Inflammatory macrophage treated with lipopolysaccharide for 1 hour (primary cell): ENCODE measurements at regions not wholly inside any gene's neighbourhood (a gene's known extent, or its start where the extent isn't known, plus 50 kb on each side); places are given as distances from the start of the nearest gene placed in this dataset.
A peak's percentile ranks its signal among the peaks of the same experiment; 100 is the strongest.
"Not testable (repeated sequence)": the region's sequence is repeated elsewhere in the genome, so short reads cannot be mapped to it uniquely, and the experiment has no call there.

Experiments
- DNase-seq, 2 donors: peaks; one replicate each; pipeline ENCODE4 v3.0.0-alpha.2; 2020 to 2022

DNA sequence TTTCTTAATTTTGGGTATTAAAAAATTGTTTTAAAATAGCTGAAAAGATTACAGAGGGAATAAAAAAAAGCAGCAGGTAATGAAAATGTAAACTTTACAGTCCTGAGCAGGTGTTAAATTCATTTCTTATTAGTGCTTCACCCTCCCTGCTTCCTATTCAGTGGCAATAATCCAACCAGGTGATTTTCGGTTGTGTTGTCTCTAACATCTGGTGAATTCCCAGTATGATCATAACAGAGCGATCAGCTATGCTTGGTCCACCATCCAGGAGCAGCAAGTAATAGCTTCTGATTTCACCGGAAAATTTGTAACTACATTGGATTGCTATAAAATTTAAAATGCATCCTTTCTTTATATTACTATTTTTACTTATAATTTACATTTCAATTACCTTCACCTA is 673.1 kb downstream of the SOCS6 start:
- DNase-seq: no peak

DNA sequence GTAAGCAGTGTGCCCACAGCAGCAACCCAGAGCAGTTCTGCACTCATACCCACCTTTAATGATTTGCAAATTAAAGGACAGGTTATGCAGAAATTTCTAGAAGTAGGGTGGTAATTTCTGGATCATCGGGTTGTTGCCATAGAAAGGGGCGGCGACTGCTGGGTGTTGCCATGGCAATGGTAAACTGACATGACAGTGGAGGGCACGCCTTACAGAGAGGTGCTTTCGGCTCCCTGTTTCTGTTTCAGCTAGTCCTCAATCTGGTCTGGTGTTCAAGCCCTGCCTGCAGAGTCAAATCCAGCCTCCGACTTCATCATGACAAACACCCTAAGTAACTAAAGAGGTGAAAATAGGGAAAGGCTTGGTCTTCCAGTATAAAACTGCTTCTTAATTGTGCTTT is 667.7 kb downstream of the SOCS6 start:
- no peak for DNase-seq

DNA sequence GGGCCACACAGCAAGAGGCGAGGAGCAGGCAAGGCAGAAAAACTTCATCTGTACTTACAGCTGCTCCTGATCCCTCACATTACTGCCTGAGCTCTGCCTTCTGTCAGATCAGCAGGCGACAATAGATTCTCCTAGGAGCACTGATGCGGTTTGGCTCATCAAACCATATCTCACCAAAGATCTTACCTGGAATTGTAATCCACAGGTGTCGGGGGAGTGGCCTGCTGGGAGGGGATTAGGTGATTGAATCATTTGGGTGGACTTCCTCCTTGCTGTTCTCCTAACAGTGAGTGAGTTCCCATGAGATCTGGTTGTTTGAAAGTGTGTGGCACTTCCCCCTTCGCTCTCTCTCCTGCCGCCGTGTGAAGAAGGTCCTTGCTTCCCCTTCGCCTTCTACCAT is 647.3 kb downstream of the SOCS6 start:
- DNase-seq: no peak

DNA sequence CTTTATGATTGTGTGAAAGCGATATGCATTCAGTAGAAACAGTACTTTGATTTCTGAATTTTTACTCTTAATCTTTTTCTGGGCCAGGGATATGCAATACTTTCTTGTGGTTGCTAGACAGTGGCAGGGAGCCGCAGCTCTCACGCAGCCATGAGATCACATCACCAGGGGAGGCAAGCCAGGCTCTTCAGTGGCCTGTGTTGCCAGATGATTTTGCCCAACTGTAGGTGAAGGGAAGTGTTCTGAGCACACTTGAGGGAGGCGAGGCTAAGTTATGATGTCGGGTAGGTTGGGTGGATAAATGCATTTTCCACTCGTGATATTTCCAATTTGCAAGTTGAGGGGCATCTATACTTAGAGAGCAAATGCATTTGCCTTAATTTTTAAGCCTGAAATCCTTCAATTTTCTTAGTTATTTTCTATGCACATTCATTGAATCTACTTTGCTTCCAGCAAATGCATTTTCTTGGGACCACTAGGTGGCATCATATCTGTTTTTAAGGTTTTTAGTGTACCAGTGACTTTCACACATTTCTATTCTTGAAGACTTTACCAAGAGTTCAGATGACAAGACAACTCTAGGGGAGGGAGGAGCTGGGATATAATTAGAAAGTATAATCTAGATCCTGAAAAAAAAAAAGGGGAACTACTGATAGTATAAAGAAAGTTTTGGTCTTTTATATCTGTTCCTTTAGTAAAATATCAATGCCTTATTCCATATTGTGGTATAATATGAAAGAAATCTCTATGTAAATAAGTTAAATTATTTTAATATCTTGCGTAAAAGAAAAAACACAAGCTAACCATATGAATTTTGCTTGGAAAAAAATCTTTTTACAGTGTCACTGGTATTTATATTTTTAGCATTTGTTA is 643.3 kb downstream of the SOCS6 start:
- peak in 1 of 2 donors; percentile 22 for DNase-seq

DNA sequence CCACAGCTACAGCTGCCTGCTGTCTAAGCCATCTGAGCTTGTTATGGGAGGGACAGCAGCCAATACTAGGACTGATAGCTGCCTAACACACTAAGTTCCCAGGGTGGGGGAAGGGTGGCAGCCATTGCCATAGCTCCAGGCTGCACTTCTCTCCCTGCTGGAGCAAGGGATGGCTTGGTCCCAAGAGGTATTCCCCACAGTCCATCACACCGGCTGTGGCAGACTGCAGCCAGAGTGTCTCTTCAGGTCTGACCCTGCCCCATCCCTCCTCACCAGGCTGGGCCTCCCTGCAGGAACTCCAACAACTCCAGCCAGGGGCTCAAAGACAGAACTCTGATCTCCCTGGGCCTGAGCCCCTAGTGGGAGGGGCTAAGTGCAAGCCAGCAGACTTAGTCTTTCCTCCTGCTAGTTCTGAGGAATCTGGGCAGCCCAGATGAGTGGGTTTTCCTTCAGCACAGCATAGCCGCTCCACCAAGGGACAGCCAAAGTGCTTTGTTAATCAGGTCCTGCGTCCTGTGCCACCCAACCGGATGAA is 632.1 kb downstream of the SOCS6 start:
- DNase-seq: no peak

DNA sequence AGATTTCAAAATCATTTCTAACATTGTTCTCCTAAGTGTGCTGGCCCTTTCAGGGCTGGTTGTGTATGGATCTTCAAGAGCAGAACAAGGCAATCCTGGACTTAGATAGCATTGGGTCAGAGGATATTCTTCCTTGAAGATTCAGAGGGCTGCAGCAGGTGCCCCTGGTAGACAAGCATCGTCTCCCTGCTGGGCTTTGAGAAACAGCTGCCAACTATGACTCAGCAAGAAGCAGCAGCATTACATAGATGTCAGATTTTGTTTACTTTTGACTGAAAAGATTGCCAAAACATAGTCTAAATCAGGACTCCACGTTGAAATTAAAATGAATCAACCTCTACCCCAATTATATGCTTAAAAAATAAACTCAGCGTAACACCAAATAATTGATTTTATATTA is 618.8 kb downstream of the SOCS6 start:
- no peak for DNase-seq

DNA sequence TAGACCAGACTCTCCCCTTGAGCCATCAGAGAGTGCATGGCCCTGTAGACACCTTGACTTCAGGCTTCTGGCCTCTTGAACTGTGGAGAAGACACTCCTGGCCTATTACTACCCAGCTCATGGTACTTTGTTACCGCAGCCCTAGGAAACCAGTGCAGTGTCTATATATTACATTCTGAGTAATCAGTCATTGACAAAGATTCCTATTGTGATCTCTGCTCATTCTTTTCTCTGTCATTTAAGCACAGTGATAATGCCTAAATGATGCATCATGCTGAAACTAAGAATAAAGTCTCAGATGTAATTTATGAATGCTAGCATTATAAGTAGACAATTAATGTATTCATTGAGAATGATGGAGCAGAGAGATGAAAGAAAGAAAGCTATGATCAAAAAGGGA is 603.5 kb downstream of the SOCS6 start:
- DNase-seq: no peak

DNA sequence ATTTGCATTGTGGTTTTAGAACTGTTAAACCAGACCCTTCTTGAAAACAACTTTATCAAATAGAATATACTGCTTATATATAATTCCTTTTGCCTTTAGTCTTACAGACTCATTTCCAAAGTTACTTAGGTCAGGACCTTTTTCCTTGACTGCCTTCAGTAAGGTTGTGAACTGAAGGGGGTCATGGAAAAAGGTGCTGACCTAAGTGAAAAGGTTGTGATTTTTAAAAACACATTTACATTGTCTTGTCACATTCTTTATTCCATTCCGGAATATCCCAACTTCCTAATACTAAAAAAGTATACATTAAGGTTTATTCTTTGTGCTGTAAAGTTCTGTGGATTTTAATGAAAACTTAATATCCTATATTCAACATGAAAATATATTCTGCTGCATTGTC is 581.4 kb downstream of the SOCS6 start:
- DNase-seq: no peak

DNA sequence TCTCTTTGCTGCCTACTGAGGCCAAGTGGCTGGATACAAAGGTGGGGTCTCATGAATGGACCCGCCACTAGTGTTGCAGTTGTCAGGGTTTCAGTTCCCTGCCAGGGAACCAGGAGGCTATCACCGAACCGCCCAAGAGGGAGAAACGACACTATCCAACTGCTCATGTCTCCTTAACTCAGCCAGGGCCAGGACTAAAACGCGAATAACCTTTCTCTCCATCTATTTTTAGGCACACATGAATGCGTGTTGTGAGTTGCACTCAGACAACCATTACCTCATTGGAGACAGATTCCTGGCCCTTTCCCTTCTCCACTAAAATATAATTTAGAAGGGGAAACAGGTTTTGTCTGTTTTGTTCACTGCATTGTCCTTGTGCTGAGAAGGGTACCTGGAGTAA is 559.5 kb downstream of the SOCS6 start:
- no peak for DNase-seq

DNA sequence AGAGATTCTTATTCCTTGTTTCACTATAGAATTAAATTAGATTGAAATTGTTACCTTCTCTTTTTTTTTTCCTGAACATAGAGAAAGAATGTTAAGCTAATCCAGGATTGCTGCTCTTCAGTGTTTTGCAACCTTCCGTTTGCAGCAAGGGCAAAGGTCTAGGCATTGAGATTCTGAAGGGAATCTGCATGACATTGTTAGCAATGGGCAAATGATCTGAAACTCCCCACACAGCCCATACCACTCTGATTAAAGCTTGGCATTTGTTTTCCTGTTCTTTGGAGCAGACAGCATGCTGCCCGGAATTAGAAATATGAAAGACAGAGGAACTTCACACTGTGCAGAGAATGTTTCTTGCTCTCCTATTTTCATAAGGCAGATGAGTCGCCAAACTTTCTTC is 551.8 kb downstream of the SOCS6 start:
- DNase-seq: no peak

DNA sequence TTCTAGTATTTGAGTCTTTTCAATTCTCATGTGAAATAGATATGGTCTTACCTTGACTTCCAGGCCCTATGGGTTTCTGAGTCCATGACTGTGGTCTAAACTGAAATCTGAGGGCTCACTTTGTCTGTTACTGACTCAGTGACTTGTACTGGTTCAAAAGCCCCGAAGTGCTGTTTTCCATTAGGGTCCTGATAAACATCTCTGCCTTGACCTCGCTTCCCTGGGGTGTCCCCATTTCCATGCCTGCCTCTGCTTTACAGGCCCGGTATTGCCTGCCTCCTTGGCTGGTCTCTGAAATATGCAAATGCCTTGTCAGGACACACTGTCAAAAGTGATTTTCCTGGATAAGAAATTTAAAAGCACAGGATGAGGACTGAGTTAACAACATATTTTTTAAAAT is 538.8 kb downstream of the SOCS6 start:
- DNase-seq: no peak

DNA sequence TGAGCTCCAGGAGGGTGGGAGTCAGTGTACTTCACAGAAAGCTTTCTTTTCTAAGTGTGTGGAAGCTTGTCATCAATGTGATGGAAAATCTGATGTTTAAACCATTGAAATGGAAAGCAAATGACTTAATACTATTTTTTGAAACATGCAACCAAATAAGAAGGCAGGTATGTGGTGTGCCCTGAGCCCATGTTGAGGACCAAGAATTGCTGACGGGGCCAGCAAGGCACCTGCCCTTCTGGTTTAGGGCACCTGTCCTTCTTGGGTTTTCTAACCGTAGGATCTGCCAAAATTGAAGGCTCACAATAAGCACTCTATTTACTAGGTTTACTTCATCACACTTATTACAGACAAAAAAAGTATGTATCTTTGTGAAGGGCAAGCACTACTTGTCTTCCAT is 537.7 kb downstream of the SOCS6 start:
- DNase-seq: no peak

DNA sequence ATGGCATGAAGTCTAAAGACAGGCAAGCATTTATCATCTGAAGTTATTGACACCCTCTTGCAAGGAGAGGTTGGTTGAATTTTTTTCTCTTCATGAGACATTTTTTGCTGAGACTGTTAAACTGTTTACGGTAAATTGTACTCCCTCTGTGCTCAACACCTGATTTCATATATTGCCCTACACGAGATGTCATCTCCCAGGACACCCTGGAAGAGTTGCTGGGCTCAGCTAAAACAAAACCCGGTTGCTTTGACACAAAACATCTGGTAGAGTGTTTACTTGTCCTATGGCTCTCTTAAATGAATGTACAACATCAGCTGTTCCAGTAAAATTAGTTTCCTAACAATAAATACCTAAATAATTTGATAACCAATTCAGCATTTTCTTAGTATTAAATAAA is 533.8 kb downstream of the SOCS6 start:
- no peak for DNase-seq

DNA sequence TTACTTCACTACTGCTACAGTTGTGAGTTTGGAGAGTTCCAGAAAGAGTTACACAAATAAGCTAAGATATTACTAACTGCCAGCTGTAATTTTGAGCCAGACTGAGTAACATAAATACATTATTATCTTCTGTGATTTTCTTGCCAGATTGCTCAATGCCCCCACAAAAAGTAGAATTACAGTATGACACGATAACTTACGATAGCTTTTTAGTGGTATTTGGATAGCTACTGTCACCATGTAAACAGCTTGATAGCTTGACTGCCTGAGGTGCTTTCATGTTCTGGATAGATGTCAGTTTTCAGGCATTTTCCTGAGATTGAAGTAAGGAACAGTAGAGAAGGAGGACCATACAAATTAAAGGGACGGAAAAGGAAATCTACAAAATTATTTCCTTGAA is 533.3 kb downstream of the SOCS6 start:
- DNase-seq: no peak

DNA sequence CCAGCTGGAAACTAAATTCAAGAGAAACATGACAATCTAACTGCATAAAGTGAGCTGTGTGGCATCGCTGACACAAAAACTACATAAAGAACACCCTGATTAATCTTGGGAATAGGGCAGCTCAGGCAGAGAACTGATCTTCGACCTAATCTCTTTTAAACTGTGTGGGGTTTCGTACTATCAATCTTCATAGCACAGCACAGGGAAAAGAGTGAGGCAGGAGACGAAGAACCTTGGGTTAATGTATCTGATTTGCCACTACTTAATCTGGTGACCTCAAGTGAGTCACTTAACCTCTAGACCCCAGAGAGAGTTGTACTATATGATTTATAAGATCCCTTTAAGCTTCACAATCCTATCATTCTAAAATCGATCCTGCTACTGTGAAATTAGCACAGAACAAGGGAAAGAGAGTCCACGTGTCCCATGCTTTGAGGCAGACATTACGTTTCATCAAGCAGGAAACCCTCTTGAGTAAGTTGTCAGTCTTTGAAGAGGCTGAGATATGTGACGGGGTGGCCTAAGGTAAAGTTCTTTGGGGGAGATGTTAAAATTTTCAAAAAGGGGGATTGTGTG is 519.7 kb downstream of the SOCS6 start:
- DNase-seq: no peak

DNA sequence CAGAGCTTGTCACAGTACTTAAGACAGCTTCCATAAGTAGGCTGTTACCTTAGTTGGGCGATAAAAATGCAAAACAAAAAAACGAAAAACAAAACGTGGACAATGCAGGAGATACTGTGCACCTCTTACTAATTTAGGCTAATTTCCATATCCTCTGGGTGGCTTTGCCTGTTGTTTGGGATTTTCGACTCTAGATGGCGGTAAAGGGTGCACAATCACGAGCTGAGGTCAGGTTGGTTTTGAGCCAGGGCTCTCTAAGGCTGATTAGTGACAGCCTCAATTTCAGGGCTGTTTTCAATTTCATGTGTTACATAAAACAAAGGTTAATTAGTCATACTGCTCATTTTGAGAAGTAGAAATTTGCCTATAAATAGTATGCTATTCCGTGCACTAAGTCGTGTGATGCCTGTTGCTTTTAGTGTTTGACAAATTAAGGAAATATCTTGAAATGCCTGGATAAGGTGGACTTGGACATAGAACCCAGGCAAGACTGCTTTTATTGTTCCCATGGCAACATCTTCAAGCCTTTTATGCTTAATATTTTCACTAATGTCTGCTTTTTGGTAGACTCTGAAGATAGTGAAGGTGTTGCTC is 493.1 kb downstream of the SOCS6 start:
- DNase-seq: peak; percentile 11 to 61

DNA sequence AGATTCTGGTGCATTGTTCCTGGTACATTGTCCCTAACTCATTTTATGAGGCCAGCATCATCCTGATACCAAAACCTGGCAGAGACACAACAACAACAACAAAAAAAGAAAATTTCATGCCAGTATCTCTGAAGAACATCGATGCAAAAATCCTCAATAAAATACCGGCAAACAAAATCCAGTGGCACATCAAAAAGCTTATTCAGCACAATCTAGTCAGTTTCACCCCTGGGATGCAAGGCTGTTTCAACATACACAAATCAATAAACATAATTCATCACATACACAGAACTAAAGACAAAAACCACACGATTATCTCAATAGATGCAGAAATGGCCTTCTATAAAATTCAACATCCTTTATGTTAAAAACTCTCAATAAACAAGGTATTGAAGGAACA is 477.4 kb downstream of the SOCS6 start:
- not testable (repeated sequence) for DNase-seq

DNA sequence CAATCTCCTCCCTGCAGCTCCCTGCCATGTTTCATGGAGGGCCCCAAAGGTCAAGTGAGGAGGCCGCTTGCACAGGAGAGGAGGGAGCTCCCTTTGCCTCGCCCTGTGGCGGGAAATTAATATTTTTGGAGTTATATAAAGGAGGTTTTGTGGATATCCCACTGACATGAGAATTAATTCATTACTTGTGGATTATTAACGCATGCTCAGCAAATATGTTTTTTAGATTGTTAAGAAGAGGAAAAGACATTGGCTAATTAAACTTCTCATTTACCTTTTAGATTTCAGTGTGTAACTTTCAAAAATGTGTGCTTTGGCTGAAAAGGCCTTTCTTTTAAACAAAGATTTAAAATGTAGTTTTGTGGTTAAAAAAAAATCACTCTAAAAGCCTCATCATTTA is 474.0 kb downstream of the SOCS6 start:
- no peak for DNase-seq

DNA sequence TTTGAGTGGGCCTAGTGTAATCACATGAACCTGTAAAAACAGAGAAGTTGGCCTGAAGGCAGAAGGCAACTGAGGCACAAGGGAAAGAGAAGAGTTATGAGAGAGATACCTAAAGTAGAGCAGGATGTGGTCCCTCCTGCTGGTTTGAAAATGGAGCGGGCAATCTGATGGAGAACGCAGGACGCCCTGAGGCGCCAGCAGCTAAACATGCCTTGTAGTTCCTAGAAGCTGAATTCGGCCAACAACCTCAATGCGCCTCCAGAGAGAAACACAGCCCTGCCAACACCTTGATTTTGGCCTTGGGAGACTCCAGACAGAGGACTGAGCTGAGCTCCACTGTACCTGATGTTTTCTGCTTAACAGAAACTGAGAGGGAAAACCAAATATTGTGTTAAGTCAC is 469.9 kb downstream of the SOCS6 start:
- no peak for DNase-seq

DNA sequence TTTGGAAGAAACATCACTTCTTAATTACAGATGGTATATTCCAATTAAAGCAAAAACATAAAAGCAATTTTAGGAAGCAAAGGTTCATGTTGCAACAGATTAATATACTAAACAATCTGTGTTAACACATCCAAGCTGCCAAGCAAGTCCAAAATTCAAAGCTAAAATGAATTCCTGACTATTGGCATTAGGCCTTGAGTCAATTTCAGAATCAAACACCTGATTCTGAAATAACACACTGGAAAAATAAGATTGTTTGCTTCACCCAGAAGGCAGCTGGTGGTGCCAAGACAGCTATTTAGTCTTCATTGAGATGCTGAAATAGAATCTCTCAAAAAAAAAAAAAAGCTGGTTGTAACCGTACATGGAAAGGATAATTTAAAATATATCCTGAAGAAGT is 465.6 kb downstream of the SOCS6 start:
- DNase-seq: no peak

DNA sequence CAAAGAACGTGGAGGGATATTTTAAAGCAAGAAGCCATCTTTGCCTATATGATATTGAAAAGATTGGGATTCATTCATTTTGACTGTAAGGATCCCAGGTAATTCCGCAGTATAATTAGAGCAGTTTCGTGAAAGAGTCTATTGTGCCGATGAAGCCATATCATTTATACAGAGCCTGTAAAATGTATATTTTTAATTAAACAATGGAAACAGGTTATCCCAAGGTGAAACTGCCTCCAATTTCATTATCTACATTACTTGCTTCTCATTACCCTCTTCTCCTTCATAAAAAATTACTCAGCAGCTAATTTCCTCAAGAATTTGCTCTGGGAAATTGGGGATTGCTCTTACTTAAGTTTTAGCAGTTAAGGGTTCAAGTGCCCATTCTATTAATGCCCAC is 444.1 kb downstream of the SOCS6 start:
- DNase-seq: no peak

DNA sequence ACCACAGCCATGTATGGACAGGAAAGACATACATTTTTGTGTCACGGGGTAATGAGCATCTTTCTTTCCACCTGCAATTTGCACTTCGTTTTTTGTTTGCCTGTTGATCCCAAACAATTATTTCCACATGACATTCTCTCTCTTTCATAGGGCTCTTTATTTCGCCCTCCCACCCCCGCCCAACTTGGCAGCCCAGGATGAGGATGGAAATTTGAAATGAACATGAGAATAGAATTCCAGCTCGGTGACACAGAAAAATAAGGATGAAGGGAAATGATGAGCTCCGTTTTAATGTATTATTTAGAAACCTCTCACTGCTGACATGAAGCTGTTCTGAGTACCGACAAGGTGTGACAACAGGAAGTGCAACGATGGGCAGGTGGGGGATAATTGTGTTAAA is 443.3 kb downstream of the SOCS6 start:
- no peak for DNase-seq

DNA sequence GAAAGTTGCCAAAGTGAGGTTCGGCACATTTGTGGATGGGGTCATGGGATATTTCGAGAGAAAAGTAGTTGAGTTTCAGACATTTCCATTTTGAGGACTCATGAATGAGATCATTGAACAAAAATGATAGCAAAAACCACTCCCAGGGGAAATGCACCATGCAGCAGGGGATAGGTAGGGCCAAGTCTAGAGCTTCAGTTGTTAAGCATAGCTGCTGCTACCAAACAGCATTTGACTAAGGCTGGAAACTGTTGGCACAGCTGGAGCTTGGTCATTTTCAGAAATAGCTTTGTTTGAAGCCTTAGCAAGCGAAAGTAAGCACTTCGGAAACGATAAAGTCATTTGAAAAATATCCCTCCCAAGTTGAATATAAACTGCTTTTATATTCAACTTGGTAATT is 431.8 kb downstream of the SOCS6 start:
- DNase-seq: no peak

DNA sequence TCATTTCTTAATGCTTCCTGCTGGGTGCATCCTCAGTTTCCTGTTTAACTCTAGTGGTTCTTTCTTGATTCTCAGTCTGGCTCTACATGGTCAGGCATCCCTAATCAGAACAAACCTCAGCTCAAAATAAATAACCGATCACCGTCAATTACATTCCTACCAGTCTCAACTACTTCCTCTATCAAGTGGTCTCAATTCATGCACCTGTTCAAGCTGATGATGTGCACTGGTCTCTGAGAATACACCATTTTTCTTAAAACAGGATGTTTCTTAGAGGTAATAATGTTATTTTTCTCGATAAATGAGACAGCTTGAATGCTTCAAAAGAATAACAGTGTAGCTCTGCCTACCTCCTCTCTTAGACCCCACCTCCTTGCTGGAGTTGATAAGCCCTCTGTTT is 420.9 kb downstream of the SOCS6 start:
- DNase-seq: no peak
